ENCODE measurements at regions not wholly inside any gene's neighbourhood (a gene's known extent, or its start where the extent isn't known, plus 50 kb on each side); places are given as distances from the start of the nearest gene placed in this dataset.

DNA sequence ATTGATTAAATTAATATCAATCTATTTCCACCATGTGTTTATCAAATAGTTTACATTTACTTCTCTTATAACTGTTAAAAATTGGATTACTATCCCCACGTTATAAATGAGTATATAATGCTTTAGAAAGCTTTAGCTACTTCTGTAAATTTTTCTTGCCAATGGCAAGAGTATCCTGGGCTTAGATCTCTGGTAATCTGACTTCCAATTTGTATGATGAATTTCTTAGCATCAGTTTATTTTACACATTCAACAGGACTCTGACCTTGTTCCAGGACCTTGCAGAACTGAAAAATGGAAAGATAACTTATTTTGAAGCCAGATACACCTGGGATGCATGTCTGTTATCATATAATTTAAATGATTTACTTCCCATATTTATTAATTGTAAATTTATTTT lies 2759.4 kb downstream of the PCDH9 start:
- H2BK120ac ChIP-seq (ENCODE audit: low read depth, low read length, poor library complexity, severe bottlenecking): no peak overlapping the region
- H3K4me1 ChIP-seq (ENCODE audit: insufficient read depth, low read length): peaks cover 3% of the 10 kb centered on the region; the same call in 1 of the 2 replicates
- no peak overlapping the region for H3K18ac ChIP-seq (ENCODE audit: insufficient read length, low read depth, low read length)
- H3K27me3 Mint-ChIP-seq (ENCODE audit: low read depth): no peaks in the 10 kb centered on the region
- H2BK20ac ChIP-seq (ENCODE audit: low read depth, low read length, poor library complexity, severe bottlenecking): no peak overlapping the region
- H4K5ac ChIP-seq (ENCODE audit: insufficient read length, low read depth, low read length): no peak overlapping the region
- TF ChIP-seq, protein P1, sequence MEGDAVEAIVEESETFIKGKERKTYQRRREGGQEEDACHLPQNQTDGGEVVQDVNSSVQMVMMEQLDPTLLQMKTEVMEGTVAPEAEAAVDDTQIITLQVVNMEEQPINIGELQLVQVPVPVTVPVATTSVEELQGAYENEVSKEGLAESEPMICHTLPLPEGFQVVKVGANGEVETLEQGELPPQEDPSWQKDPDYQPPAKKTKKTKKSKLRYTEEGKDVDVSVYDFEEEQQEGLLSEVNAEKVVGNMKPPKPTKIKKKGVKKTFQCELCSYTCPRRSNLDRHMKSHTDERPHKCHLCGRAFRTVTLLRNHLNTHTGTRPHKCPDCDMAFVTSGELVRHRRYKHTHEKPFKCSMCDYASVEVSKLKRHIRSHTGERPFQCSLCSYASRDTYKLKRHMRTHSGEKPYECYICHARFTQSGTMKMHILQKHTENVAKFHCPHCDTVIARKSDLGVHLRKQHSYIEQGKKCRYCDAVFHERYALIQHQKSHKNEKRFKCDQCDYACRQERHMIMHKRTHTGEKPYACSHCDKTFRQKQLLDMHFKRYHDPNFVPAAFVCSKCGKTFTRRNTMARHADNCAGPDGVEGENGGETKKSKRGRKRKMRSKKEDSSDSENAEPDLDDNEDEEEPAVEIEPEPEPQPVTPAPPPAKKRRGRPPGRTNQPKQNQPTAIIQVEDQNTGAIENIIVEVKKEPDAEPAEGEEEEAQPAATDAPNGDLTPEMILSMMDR (conservative IDR thresholded peaks at IDR 0.05): no peak
- peaks cover 0 to 7% (median 3%) of the 10 kb centered on the region in 3 experiments; a peak in 5 of 7 replicates for H3K36me3 Mint-ChIP-seq (ENCODE audit: insufficient read depth in 1 of 3, low read depth in 3 of 3)
- peaks cover 2 to 5% of the 10 kb centered on the region in 2 experiments; a peak in 3 of 5 replicates for H3K9me3 Mint-ChIP-seq
- no peaks in the 10 kb centered on the region for H3K23me2 ChIP-seq (ENCODE audit: insufficient read length, low read depth, low read length, poor library complexity, severe bottlenecking)
- H4K8ac ChIP-seq (replicated peaks; ENCODE audit: insufficient read length, low read depth, low read length): no peak overlapping the region
- no peak overlapping the region for H2BK12ac ChIP-seq (ENCODE audit: insufficient read length, low read depth, low read length)
- H3K27ac ChIP-seq (ENCODE audit: insufficient read length, low read depth, low read length): no peak overlapping the region
- no peaks in the 10 kb centered on the region for H3K79me1 ChIP-seq (ENCODE audit: insufficient read depth, low read depth, low read length, poor library complexity, severe bottlenecking)
- H3K4ac ChIP-seq (ENCODE audit: low read depth, low read length): no peak overlapping the region
- H3K9ac ChIP-seq (ENCODE audit: extremely low read depth, insufficient read length, low read length): no peak overlapping the region
- H3K4me2 ChIP-seq (ENCODE audit: insufficient read depth, insufficient read length, low read length): no peak overlapping the region
- no CpG with 5 or more reads among the region's 1 CpG for WGBS (ENCODE audit: extremely low coverage, insufficient read length, low lambda C conversion rate)
- no peak overlapping the region for H2AFZ ChIP-seq (ENCODE audit: low read length)
- no peak overlapping the region for H3K27ac Mint-ChIP-seq
- no peaks in the 10 kb centered on the region for H4K20me1 ChIP-seq (ENCODE audit: control insufficient read depth, insufficient read depth, insufficient read length)
- no peak overlapping the region for H2BK15ac ChIP-seq (ENCODE audit: low read depth, low read length)
- no peak for DNase-seq
- H2BK5ac ChIP-seq (ENCODE audit: insufficient read length, low read length): no peak overlapping the region
- H3T11ph ChIP-seq (ENCODE audit: low read length): no peak overlapping the region
- H3K9me3 ChIP-seq (ENCODE audit: control insufficient read depth, low read depth, low read length): no peaks in the 10 kb centered on the region
- H4K91ac ChIP-seq (ENCODE audit: insufficient read length, low read depth, low read length): no peak overlapping the region
- no peak overlapping the region for H3K14ac ChIP-seq (ENCODE audit: insufficient read depth, low read length)
- H3K56ac ChIP-seq (ENCODE audit: insufficient read length, low read depth, low read length): no peak overlapping the region
- H3K4me3 Mint-ChIP-seq: no peak overlapping the region
- no peak overlapping the region for H2AK5ac ChIP-seq (ENCODE audit: insufficient read length, low read length)
- peaks cover 19 to 23% of the 10 kb centered on the region in 2 experiments for H3K4me1 Mint-ChIP-seq
- H3K27me3 ChIP-seq (ENCODE audit: insufficient read depth, low read length): no peaks in the 10 kb centered on the region
- no peak overlapping the region for H3K23ac ChIP-seq (ENCODE audit: insufficient read length, low read depth, low read length)
- H3K79me2 ChIP-seq (ENCODE audit: insufficient read depth, low read length): no peaks in the 10 kb centered on the region
